ENCODE measurements at regions not wholly inside any gene's neighbourhood (a gene's known extent, or its start where the extent isn't known, plus 50 kb on each side); places are given as distances from the start of the nearest gene placed in this dataset.
"Not testable (repeated sequence)": the region's sequence is repeated elsewhere in the genome, so short reads cannot be mapped to it uniquely, and the experiment has no call there.

DNA sequence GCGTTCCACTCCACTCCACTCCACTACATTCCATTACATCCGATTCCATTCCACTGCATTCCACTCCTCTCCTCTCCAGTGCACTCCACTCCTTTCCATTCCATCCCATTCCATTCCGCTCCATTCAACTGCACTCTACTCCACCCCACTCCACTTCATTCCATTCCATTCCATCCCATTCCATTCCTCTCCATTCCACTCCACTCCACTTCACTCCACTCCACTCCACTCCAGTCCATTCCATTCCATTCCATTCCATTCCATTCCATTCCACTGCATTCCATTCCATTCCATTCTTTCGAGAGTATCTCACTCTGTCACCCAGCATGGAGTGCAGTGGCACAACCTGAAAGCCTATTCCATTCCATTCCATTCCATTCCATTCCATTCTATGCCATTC is 637.5 kb downstream of the TP53TG3F start:
- intact Hi-C loops (cut with micrococcal nuclease); H3K27me3 Mint-ChIP-seq (ENCODE audit: low read depth); DNase-seq; CTCF ChIA-PET; H3K27ac Mint-ChIP-seq; H3K4me3 Mint-ChIP-seq; H3K4me1 Mint-ChIP-seq (ENCODE audit: low read depth): not testable (repeated sequence)
- Mint-ChIP-seq H3K9me3 (peaks cover 74% of the 10 kb centered on the region), H3K36me3 (ENCODE audit: low read depth) (peaks cover 38% of the 10 kb centered on the region)

DNA sequence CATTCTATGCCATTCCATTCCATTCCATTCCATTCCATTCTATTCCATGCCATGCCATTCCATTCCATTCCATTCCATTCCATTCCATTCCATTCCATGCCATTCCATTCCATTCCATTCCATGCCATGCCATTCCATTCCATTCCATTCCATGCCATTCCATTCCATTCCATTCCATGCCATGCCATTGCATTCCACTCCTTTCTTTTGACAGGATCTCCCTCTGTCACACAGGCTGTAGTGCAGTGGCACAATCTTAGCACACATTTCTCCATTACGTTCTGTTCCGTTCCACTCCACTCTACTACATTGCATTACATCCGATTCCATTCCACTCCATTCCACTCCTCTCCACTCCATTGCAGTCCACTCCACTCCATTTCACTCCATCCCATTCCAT is 637.9 kb downstream of the TP53TG3F start:
- H3K4me1 Mint-ChIP-seq (ENCODE audit: low read depth); CTCF ChIA-PET; H3K27ac Mint-ChIP-seq; DNase-seq; H3K4me3 Mint-ChIP-seq; intact Hi-C loops (cut with micrococcal nuclease); H3K27me3 Mint-ChIP-seq (ENCODE audit: low read depth): not testable (repeated sequence)
- peaks cover 72% of the 10 kb centered on the region for H3K9me3 Mint-ChIP-seq
- H3K36me3 Mint-ChIP-seq (ENCODE audit: low read depth): peaks cover 37% of the 10 kb centered on the region

DNA sequence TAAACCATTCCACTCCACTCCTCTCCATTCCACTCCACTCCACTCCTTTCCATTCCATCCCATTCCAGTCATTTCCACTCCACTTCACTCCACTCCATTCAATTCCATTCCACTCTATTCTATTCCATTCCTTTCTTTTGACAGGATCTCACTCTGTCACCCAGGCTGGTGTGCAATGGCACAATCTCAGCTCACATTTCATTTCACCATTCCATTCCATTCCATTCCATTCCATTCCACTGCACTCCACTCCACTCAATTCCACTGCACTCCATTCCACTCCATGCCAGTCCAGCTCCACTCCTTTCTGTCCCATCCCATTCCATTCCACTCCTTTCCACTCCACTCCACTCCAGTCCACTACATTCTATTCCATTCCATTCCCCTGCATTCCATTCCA is 638.6 kb downstream of the TP53TG3F start:
- H3K27me3 Mint-ChIP-seq (ENCODE audit: low read depth); CTCF ChIA-PET; intact Hi-C loops (cut with micrococcal nuclease); H3K4me3 Mint-ChIP-seq; H3K4me1 Mint-ChIP-seq (ENCODE audit: low read depth); DNase-seq; H3K27ac Mint-ChIP-seq: not testable (repeated sequence)
- H3K9me3 Mint-ChIP-seq: peaks cover 65% of the 10 kb centered on the region
- peaks cover 34% of the 10 kb centered on the region for H3K36me3 Mint-ChIP-seq (ENCODE audit: low read depth)

DNA sequence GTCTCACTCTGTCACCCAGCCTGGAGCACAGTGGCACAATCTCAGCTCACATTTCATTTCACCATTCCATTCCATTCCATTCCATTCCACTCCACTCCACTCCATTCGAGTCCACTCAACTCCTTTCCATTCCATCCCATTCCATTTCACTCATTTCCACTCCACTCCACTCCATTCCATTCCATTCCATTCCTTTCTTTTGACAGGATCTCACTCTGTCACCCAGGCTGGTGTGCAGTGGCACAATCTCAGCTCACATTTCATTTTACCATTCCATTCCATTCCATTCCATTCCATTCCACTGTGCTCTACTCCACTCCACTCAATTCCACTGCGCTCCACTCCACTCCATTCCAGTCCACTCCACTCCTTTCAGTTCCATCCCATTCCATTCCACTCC is 639.6 kb downstream of the TP53TG3F start:
- intact Hi-C loops (cut with micrococcal nuclease): not testable (repeated sequence)

More for the DNA sequence above, 639.6 kb downstream of the TP53TG3F start:
- H3K4me1 Mint-ChIP-seq (ENCODE audit: low read depth); H3K4me3 Mint-ChIP-seq; DNase-seq; H3K27me3 Mint-ChIP-seq (ENCODE audit: low read depth); H3K27ac Mint-ChIP-seq; CTCF ChIA-PET: not testable (repeated sequence)
- H3K36me3 Mint-ChIP-seq (ENCODE audit: low read depth): peaks cover 33% of the 10 kb centered on the region
- H3K9me3 Mint-ChIP-seq: peaks cover 61% of the 10 kb centered on the region
